H1 (cell line): ENCODE measurements at regions not wholly inside any gene's neighbourhood (a gene's known extent, or its start where the extent isn't known, plus 50 kb on each side); places are given as distances from the start of the nearest gene placed in this dataset.

Experiments used
- CTCF ChIA-PET: fragments of 300-600 bp; sonication (Branson Sonifier 250); formaldehyde crosslinking; loops from one replicate; lab custom pipeline; 2021; ENCODE audit not compliant: partially characterized antibody; lab: Charles Lee
- POLR2A ChIA-PET: fragments of 300-600 bp; sonication (Branson Sonifier 250); formaldehyde crosslinking; loops from one replicate; lab custom pipeline; 2021; ENCODE audit warnings: inconsistent platforms; ENCODE audit not compliant: partially characterized antibody; lab: Charles Lee
- DNase-seq, 2 experiments: peaks; one replicate each; pipeline versions ENCODE4 v3.0.0 to v3.0.0-alpha.2; 2010 to 2022; ENCODE audit warnings: low spot score in 2 of 2, low read depth in 1 of 2, mixed read lengths in 1 of 2
- FAIRE-seq: peaks from 2 replicates; lab custom pipeline; 2011; peaks lifted over from hg19 to GRCh38; lab: Jason Lieb, UNC
- H2AFZ ChIP-seq: 2 replicates; pipeline ENCODE4 v1.8.1; 2012; ENCODE audit warnings: low read length, inconsistent platforms
- H2AK5ac ChIP-seq: 2 replicates; pipeline ENCODE4 v1.6.1; 2013; ENCODE audit warnings: low read depth, low read length
- H2BK120ac ChIP-seq: replicated peaks from 2 replicates; pipeline ENCODE3; 2013; ENCODE audit warnings: low read depth, low read length, inconsistent platforms
- H2BK12ac ChIP-seq: 2 replicates; pipeline ENCODE4 v1.6.1; 2013; ENCODE audit warnings: low read depth, low read length
- H2BK15ac ChIP-seq: 2 replicates; pipeline ENCODE4 v1.6.1; 2013; ENCODE audit warnings: low read length
- H2BK20ac ChIP-seq: 2 replicates; pipeline ENCODE4 v1.6.1; 2013; ENCODE audit warnings: low read length
- H2BK5ac ChIP-seq: 2 replicates; pipeline ENCODE4 v1.6.1; 2013; ENCODE audit warnings: low read depth, low read length
- H3K14ac ChIP-seq: 2 replicates; pipeline ENCODE4 v1.6.1; 2013; ENCODE audit warnings: inconsistent platforms; ENCODE audit not compliant: insufficient read length
- H3K18ac ChIP-seq: 2 replicates; pipeline ENCODE4 v1.6.1; 2013; ENCODE audit warnings: low read length; ENCODE audit errors: extremely low read depth
- H3K23ac ChIP-seq: 2 replicates; pipeline ENCODE4 v1.6.1; 2013; ENCODE audit warnings: inconsistent platforms; ENCODE audit not compliant: insufficient read length
- H3K23me2 ChIP-seq: 2 replicates; pipeline ENCODE4 v1.6.1; 2013; ENCODE audit warnings: low read depth, low read length
- H3K27ac ChIP-seq: 2 replicates; pipeline ENCODE4 v1.6.1; 2011; ENCODE audit warnings: low read depth, low read length, inconsistent platforms
- H3K27me3 ChIP-seq, 4 experiments: replicated peaks in 1 of 4; 1 replicate in 1 of 4; 2 replicates in 3 of 4; pipeline versions ENCODE4 v1.6.1 to v1.8.1; 2011 to 2013; ENCODE audit warnings: low read length in 3 of 4, mild to moderate bottlenecking in 3 of 4, inconsistent platforms in 2 of 4, mixed read lengths in 2 of 4, moderate library complexity in 1 of 4; ENCODE audit not compliant: control insufficient read depth in 3 of 4, insufficient read depth in 3 of 4; ENCODE audit errors: extremely low read depth in 1 of 4
- H3K36me3 ChIP-seq, 4 experiments: 2 replicates each; pipeline versions ENCODE4 v1.6.1 to v1.8.1; 2011 to 2013; ENCODE audit warnings: mild to moderate bottlenecking in 4 of 4, low read length in 3 of 4, moderate library complexity in 2 of 4, control low read depth in 1 of 4, inconsistent platforms in 1 of 4; ENCODE audit not compliant: insufficient read depth in 4 of 4, control insufficient read depth in 2 of 4
- H3K4ac ChIP-seq: replicated peaks from 2 replicates; pipeline ENCODE3; 2013; ENCODE audit warnings: low read length, low read depth, mixed read lengths, inconsistent platforms; ENCODE audit not compliant: insufficient read length
- H3K4me1 ChIP-seq, 4 experiments: replicated peaks in 1 of 4; 1 replicate in 1 of 4; 2 replicates in 3 of 4; pipeline versions ENCODE4 v1.6.1 to v1.8.1; 2011 to 2013; ENCODE audit warnings: low read length in 3 of 4, inconsistent platforms in 2 of 4, mixed read lengths in 1 of 4; ENCODE audit not compliant: insufficient read depth in 4 of 4, control insufficient read depth in 3 of 4
- H3K4me2 ChIP-seq, 2 experiments: 2 replicates each; pipeline versions ENCODE4 v1.6.1 to v1.8.1; 2011 to 2013; ENCODE audit warnings: low read depth in 2 of 2, low read length in 2 of 2, control low read depth in 1 of 2, inconsistent platforms in 1 of 2, mild to moderate bottlenecking in 1 of 2; ENCODE audit not compliant: insufficient read depth in 1 of 2
- H3K4me3 ChIP-seq, 4 experiments: fragments of 200-600, 300-600 bp in 1 of 4; sonication (generic), shearing (Covaris generic), sonication (Bioruptor Twin) in 1 of 4; 2 replicates each; pipeline versions ENCODE4 v1.5.1 to v1.8.1; 2011 to 2016; ENCODE audit warnings: low read length in 4 of 4, low read depth in 3 of 4, control low read depth in 2 of 4, inconsistent platforms in 2 of 4, mild to moderate bottlenecking in 2 of 4, mixed read lengths in 1 of 4, moderate library complexity in 1 of 4; ENCODE audit not compliant: insufficient read depth in 2 of 4; ENCODE audit errors: extremely low read depth in 1 of 4
- H3K56ac ChIP-seq: replicated peaks from 2 replicates; pipeline ENCODE3; 2013; ENCODE audit warnings: low read depth, mild to moderate bottlenecking, mixed read lengths, low read length, inconsistent platforms; ENCODE audit not compliant: insufficient read length
- H3K79me1 ChIP-seq: 2 replicates; pipeline ENCODE4 v1.6.1; 2013; ENCODE audit warnings: low read depth, low read length, control low read depth
- H3K79me2 ChIP-seq, 2 experiments: 2 replicates each; pipeline versions ENCODE4 v1.6.1 to v1.8.1; 2012 to 2013; ENCODE audit warnings: low read length in 2 of 2, mild to moderate bottlenecking in 2 of 2, inconsistent platforms in 1 of 2; ENCODE audit not compliant: insufficient read depth in 2 of 2, control insufficient read depth in 1 of 2
- H3K9ac ChIP-seq, 4 experiments: replicated peaks in 1 of 4; 1 replicate in 1 of 4; 2 replicates in 3 of 4; pipeline versions ENCODE4 v1.6.1 to v1.8.1; 2011 to 2013; ENCODE audit warnings: low read depth in 3 of 4, low read length in 3 of 4, control low read depth in 2 of 4, mild to moderate bottlenecking in 2 of 4, moderate library complexity in 2 of 4, inconsistent platforms in 1 of 4; ENCODE audit errors: extremely low read depth in 1 of 4
- H3K9me3 ChIP-seq, 2 experiments: 2 replicates each; pipeline versions ENCODE4 v1.6.1 to v1.8.1; 2012 to 2013; ENCODE audit warnings: mild to moderate bottlenecking in 2 of 2, moderate library complexity in 2 of 2, control low read depth in 1 of 2, inconsistent platforms in 1 of 2, low read depth in 1 of 2, low read length in 1 of 2, mixed read lengths in 1 of 2; ENCODE audit not compliant: insufficient read depth in 2 of 2
- H4K20me1 ChIP-seq, 2 experiments: replicated peaks in 1 of 2; 2 replicates each; pipeline versions ENCODE3 to v1.8.1; 2011 to 2013; ENCODE audit warnings: inconsistent platforms in 2 of 2, low read length in 2 of 2, mild to moderate bottlenecking in 1 of 2; ENCODE audit not compliant: insufficient read depth in 2 of 2, control insufficient read depth in 1 of 2
- H4K5ac ChIP-seq: 2 replicates; pipeline ENCODE4 v1.6.1; 2013; ENCODE audit warnings: low read length, low read depth, mixed read lengths, inconsistent platforms; ENCODE audit not compliant: insufficient read length
- H4K8ac ChIP-seq: 2 replicates; pipeline ENCODE4 v1.8.0; 2013; ENCODE audit warnings: mild to moderate bottlenecking, moderate library complexity, low read length, inconsistent platforms; ENCODE audit not compliant: insufficient read depth; ENCODE audit errors: extremely low read depth
- H4K91ac ChIP-seq: replicated peaks from 2 replicates; pipeline ENCODE3; 2013; ENCODE audit warnings: low read length, mixed read lengths, inconsistent platforms; ENCODE audit not compliant: insufficient read length
- ASH2L ChIP-seq: fragments of 200-600, 300-600 bp; sonication (generic); IDR thresholded peaks from one replicate; pipeline ENCODE4 v1.7.1; 2017; ENCODE audit warnings: low read length
- CREB1 ChIP-seq: IDR thresholded peaks from 2 replicates; pipeline ENCODE4 v1.6.1; 2012; ENCODE audit warnings: inconsistent platforms
- KDM1A ChIP-seq: fragments of 200-600, 300-600 bp; sonication (generic); IDR thresholded peaks from 2 replicates; pipeline ENCODE4 v1.7.1; 2016; ENCODE audit warnings: mild to moderate bottlenecking, low read length, borderline replicate concordance
- RAD21 ChIP-seq, 2 experiments: IDR thresholded peaks in 1 of 2; conservative IDR thresholded peaks in 1 of 2; 2 replicates each; pipeline ENCODE4 v1.6.1; 2011; ENCODE audit warnings: low read depth in 2 of 2, low read length in 2 of 2, improper control_type of control experiment in 1 of 2, inconsistent platforms in 1 of 2, mild to moderate bottlenecking in 1 of 2, moderate library complexity in 1 of 2
- RBBP5 ChIP-seq: IDR thresholded peaks from 2 replicates; pipeline ENCODE4 v1.7.1; 2012; ENCODE audit warnings: low read depth, mild to moderate bottlenecking, inconsistent platforms, low read length, moderate library complexity, borderline replicate concordance
- TBP ChIP-seq: IDR thresholded peaks from 2 replicates; pipeline ENCODE4 v1.6.1; 2011; ENCODE audit warnings: low read depth, low read length, improper control_type of control experiment
- TF ChIP-seq, protein P1 (sequence below): IDR thresholded peaks from 2 replicates; pipeline ENCODE4 v1.6.1; 2012; ENCODE audit warnings: inconsistent platforms
- TF ChIP-seq, protein P2 (sequence below), 3 experiments: IDR thresholded peaks; 1 replicate in 2 of 3; 2 replicates in 1 of 3; pipeline versions ENCODE4 v1.5.1 to v1.6.1; 2011; ENCODE audit warnings: low read length in 3 of 3, mild to moderate bottlenecking in 3 of 3, inconsistent platforms in 2 of 3, low read depth in 1 of 3, moderate library complexity in 1 of 3; ENCODE audit not compliant: insufficient read depth in 1 of 3; ENCODE audit errors: control extremely low read depth in 1 of 3
- TF ChIP-seq, protein P3 (sequence below): IDR thresholded peaks from 2 replicates; pipeline ENCODE4 v1.6.1; 2011; ENCODE audit warnings: low read length, improper control_type of control experiment

DNA sequence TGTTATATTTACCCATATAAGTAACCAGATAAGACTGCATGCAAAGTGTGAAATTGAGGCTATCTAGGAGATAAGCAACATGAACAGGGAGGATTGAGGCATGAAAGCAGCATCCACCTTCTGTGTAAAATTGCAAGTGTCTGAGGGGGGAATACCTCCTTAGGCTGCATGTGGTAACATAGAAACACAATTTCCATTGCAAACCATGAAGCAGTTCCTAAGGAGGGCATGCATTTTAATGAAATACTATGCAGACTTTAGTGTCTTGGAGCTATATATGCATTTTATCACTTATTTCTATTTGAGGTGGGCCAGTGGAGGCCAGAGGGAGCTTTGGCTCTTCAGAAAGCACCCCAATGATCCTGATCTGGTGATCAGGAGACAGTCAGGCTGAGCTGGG lies 160.2 kb downstream of the C11orf91 start:
- Histone ChIP-seq H3K18ac (no peak overlapping the region), H4K5ac (no peak overlapping the region), H2BK120ac (no peak overlapping the region)
- CTCF ChIA-PET = interaction anchor here (1.0 to 9.6 kb wide), 4 partner anchors 111 to 179 kb away, joined by 3 to 167 read pairs (median 5); no protein-coding TSS in a partner anchor
- TF ChIP-seq ASH2L (no peak), RBBP5 (no peak), TBP (no peak), KDM1A (no peak), RAD21 (IDR thresholded peaks at IDR 0.05 in 1 of 2, conservative IDR thresholded peaks at IDR 0.05 in 1 of 2; ENCODE audit: low read depth in 2 of 2, low read length in 2 of 2) (no peak), CREB1 (no peak)
- TF ChIP-seq, protein P1, sequence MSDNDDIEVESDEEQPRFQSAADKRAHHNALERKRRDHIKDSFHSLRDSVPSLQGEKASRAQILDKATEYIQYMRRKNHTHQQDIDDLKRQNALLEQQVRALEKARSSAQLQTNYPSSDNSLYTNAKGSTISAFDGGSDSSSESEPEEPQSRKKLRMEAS = no peak
- TF ChIP-seq, protein P2, sequence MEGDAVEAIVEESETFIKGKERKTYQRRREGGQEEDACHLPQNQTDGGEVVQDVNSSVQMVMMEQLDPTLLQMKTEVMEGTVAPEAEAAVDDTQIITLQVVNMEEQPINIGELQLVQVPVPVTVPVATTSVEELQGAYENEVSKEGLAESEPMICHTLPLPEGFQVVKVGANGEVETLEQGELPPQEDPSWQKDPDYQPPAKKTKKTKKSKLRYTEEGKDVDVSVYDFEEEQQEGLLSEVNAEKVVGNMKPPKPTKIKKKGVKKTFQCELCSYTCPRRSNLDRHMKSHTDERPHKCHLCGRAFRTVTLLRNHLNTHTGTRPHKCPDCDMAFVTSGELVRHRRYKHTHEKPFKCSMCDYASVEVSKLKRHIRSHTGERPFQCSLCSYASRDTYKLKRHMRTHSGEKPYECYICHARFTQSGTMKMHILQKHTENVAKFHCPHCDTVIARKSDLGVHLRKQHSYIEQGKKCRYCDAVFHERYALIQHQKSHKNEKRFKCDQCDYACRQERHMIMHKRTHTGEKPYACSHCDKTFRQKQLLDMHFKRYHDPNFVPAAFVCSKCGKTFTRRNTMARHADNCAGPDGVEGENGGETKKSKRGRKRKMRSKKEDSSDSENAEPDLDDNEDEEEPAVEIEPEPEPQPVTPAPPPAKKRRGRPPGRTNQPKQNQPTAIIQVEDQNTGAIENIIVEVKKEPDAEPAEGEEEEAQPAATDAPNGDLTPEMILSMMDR (IDR thresholded peaks at IDR 0.05; ENCODE audit: control extremely low read depth in 1 of 3, insufficient read depth in 1 of 3, low read depth in 1 of 3, low read length in 3 of 3) = no peak
- TF ChIP-seq, protein P3, sequence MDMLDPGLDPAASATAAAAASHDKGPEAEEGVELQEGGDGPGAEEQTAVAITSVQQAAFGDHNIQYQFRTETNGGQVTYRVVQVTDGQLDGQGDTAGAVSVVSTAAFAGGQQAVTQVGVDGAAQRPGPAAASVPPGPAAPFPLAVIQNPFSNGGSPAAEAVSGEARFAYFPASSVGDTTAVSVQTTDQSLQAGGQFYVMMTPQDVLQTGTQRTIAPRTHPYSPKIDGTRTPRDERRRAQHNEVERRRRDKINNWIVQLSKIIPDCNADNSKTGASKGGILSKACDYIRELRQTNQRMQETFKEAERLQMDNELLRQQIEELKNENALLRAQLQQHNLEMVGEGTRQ = no peak
- TF ChIP-seq, all 59 proteins: peak for 0
- H3K79me2 ChIP-seq = no peaks in the 10 kb centered on the region
- H4K91ac ChIP-seq = no peak overlapping the region
- no peak overlapping the region for H2BK5ac ChIP-seq
- no peaks in the 10 kb centered on the region for H3K9me3 ChIP-seq
- H3K23ac ChIP-seq = no peak overlapping the region
- no peak overlapping the region for H2AK5ac ChIP-seq
- H3K4me3 ChIP-seq = no peak overlapping the region
- H3K23me2 ChIP-seq = no peaks in the 10 kb centered on the region
- no peak overlapping the region for H2BK12ac ChIP-seq
- H3K27ac ChIP-seq = no peak overlapping the region
- DNase-seq (no peak), FAIRE-seq (no peak)
- no peaks in the 10 kb centered on the region for H3K27me3 ChIP-seq
- H2BK15ac ChIP-seq = no peak overlapping the region
- H4K20me1 ChIP-seq = no peaks in the 10 kb centered on the region
- no peak overlapping the region for H3K14ac ChIP-seq
- H3K4ac ChIP-seq = no peak overlapping the region
- no peak overlapping the region for H3K56ac ChIP-seq
- H3K79me1 ChIP-seq = no peaks in the 10 kb centered on the region
- no peak overlapping the region for H3K9ac ChIP-seq
- no peak overlapping the region for H4K8ac ChIP-seq
- no peaks in the 10 kb centered on the region for H3K36me3 ChIP-seq
- no peak overlapping the region for H2AFZ ChIP-seq
- no peak overlapping the region for H2BK20ac ChIP-seq
- POLR2A ChIA-PET = no interaction called here
- H3K4me1 ChIP-seq = no peaks in the 10 kb centered on the region
- no peak overlapping the region for H3K4me2 ChIP-seq
